Keratinocyte (primary cell): ENCODE measurements at regions not wholly inside any gene's neighbourhood (a gene's known extent, or its start where the extent isn't known, plus 50 kb on each side); places are given as distances from the start of the nearest gene placed in this dataset.

Experiments
- DNase-seq: peaks from one replicate; pipeline ENCODE4 v3.0.0-alpha.2; 2011; ENCODE audit warnings: low read depth, missing footprints, low spot score
- FAIRE-seq: peaks from 2 replicates; lab custom pipeline; 2011; peaks lifted over from hg19 to GRCh38; lab: Jason Lieb, UNC
- H2AFZ ChIP-seq: 2 replicates; pipeline ENCODE4 v1.6.0; 2012; ENCODE audit warnings: low read length, control low read depth, inconsistent platforms; ENCODE audit not compliant: control insufficient read depth
- H3K27ac ChIP-seq: 2 replicates; pipeline ENCODE4 v1.5.1; 2011; ENCODE audit warnings: low read length; ENCODE audit not compliant: control insufficient read depth, insufficient read depth
- H3K27me3 ChIP-seq: 3 replicates; pipeline ENCODE4 v1.6.0; 2011; ENCODE audit warnings: low read length; ENCODE audit not compliant: control insufficient read depth, insufficient read depth; ENCODE audit errors: extremely low read depth
- H3K36me3 ChIP-seq, 2 experiments: 2 replicates in 1 of 2; 3 replicates in 1 of 2; pipeline ENCODE4 v1.5.1; 2011; ENCODE audit warnings: low read length in 2 of 2, mild to moderate bottlenecking in 1 of 2; ENCODE audit not compliant: control insufficient read depth in 2 of 2, insufficient read depth in 2 of 2; ENCODE audit errors: extremely low read depth in 1 of 2
- H3K4me1 ChIP-seq: 3 replicates; pipeline ENCODE4 v1.5.1; 2011; ENCODE audit warnings: low read length; ENCODE audit not compliant: control insufficient read depth, insufficient read depth; ENCODE audit errors: extremely low read depth
- H3K4me2 ChIP-seq: 3 replicates; pipeline ENCODE4 v1.6.0; 2011; ENCODE audit warnings: low read depth, low read length; ENCODE audit not compliant: control insufficient read depth, insufficient read depth; ENCODE audit errors: extremely low read depth
- H3K4me3 ChIP-seq, 3 experiments: fragments of 200-600 bp in 1 of 3; sonication (generic) in 1 of 3; 2 replicates in 2 of 3; 3 replicates in 1 of 3; pipeline ENCODE4 v1.5.1; 2011 to 2016; ENCODE audit warnings: low read length in 3 of 3, mild to moderate bottlenecking in 3 of 3, control low read depth in 2 of 3, inconsistent platforms in 1 of 3, low read depth in 1 of 3, mixed read lengths in 1 of 3, mixed run types in 1 of 3, moderate library complexity in 1 of 3; ENCODE audit not compliant: control insufficient read depth in 2 of 3, insufficient read depth in 2 of 3; ENCODE audit errors: extremely low read depth in 1 of 3
- H3K79me2 ChIP-seq: 2 replicates; pipeline ENCODE4 v1.6.0; 2012; ENCODE audit warnings: low read length; ENCODE audit not compliant: control insufficient read depth, insufficient read depth
- H3K9ac ChIP-seq: 3 replicates; pipeline ENCODE4 v1.6.0; 2011; ENCODE audit warnings: low read length; ENCODE audit not compliant: control insufficient read depth, insufficient read depth; ENCODE audit errors: extremely low read depth
- H3K9me1 ChIP-seq: 3 replicates; pipeline ENCODE4 v1.6.0; 2011; ENCODE audit warnings: low read length; ENCODE audit not compliant: control insufficient read depth, insufficient read depth; ENCODE audit errors: extremely low read depth
- H3K9me3 ChIP-seq: 2 replicates; pipeline ENCODE4 v1.5.1; 2012; ENCODE audit warnings: low read depth, low read length; ENCODE audit not compliant: control insufficient read depth
- H4K20me1 ChIP-seq: 3 replicates; pipeline ENCODE4 v1.6.0; 2011; ENCODE audit warnings: low read length; ENCODE audit not compliant: control insufficient read depth, insufficient read depth; ENCODE audit errors: extremely low read depth
- EZH2 ChIP-seq: IDR thresholded peaks from one replicate; pipeline ENCODE4 v1.6.1; 2012; ENCODE audit warnings: inconsistent platforms, mild to moderate bottlenecking, low read length, moderate library complexity
- dilution Hi-C: fragments of 300-500 bp; cut with MboI; formaldehyde crosslinking; loops from one replicate; pipeline ENCODE4 v1.7.0; 2020; ENCODE audit warnings: low sequenced_read_pairs; ENCODE audit not compliant: extremely low pct_ligation_motif_present
- TF ChIP-seq, protein P1 (sequence below), 3 experiments: IDR thresholded peaks in 1 of 3; conservative IDR thresholded peaks in 1 of 3; optimal IDR thresholded peaks in 1 of 3; 2 replicates in 2 of 3; 3 replicates in 1 of 3; pipeline versions ENCODE3 to v1.5.1; 2011; ENCODE audit warnings: low read length in 3 of 3, mild to moderate bottlenecking in 3 of 3, moderate library complexity in 2 of 3, control low read depth in 1 of 3, inconsistent platforms in 1 of 3; ENCODE audit not compliant: insufficient read depth in 2 of 3; ENCODE audit errors: extremely low read depth in 1 of 3

DNA sequence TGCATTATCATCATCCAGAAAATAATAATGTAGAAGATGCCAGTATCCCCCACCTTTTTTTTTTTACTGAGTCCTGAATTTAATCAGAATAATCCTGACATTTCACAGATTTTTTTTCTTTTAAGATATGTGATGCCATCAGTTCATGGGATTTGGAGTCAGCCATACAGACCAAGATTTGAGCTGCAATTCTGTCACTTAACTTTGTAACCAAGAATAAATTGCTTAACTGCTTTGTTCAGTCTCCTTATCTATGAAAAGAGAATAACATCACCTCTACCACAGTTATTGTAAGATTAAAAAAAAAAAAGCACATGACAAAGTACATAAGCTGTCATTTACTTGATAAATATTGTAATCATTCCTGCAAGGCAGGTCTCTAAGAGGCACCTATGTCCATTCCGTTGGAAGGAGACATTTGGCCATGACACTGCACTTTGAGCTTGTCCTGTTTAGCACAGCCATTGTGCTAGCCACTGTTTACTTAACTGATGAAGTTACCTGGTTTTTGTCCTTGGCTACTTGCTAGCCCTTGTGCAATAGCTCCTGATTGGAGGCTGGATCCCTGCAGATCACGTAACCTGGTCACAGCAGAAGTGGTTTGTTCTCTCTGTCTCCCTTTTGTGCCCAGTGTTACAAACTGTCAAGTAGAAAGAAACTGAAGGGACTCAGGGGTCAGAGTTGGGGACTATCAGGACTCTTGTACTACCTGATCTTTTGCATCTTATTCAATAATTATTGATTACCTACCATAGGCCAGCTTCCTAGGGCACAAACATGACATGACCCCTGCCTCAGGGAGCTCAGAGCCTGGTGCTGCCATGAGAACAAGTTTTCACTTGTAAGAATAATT is 306.0 kb downstream of the WDR72 start:
- H3K27ac ChIP-seq = no peak overlapping the region
- no peak overlapping the region for H2AFZ ChIP-seq
- no peak overlapping the region for H3K4me3 ChIP-seq
- TF ChIP-seq EZH2 = no peak
- TF ChIP-seq, protein P1, sequence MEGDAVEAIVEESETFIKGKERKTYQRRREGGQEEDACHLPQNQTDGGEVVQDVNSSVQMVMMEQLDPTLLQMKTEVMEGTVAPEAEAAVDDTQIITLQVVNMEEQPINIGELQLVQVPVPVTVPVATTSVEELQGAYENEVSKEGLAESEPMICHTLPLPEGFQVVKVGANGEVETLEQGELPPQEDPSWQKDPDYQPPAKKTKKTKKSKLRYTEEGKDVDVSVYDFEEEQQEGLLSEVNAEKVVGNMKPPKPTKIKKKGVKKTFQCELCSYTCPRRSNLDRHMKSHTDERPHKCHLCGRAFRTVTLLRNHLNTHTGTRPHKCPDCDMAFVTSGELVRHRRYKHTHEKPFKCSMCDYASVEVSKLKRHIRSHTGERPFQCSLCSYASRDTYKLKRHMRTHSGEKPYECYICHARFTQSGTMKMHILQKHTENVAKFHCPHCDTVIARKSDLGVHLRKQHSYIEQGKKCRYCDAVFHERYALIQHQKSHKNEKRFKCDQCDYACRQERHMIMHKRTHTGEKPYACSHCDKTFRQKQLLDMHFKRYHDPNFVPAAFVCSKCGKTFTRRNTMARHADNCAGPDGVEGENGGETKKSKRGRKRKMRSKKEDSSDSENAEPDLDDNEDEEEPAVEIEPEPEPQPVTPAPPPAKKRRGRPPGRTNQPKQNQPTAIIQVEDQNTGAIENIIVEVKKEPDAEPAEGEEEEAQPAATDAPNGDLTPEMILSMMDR (optimal IDR thresholded peaks at IDR 0.05 in 1 of 3, IDR thresholded peaks at IDR 0.05 in 1 of 3, conservative IDR thresholded peaks at IDR 0.05 in 1 of 3; ENCODE audit: extremely low read depth in 1 of 3, insufficient read depth in 2 of 3, low read length in 3 of 3) = no peak
- FAIRE-seq (no peak), DNase-seq (no peak)
- H4K20me1 ChIP-seq = no peaks in the 10 kb centered on the region
- no peaks in the 10 kb centered on the region for H3K27me3 ChIP-seq
- no peaks in the 10 kb centered on the region for H3K9me3 ChIP-seq
- H3K4me2 ChIP-seq = no peak overlapping the region
- no peaks in the 10 kb centered on the region for H3K36me3 ChIP-seq
- dilution Hi-C loops = no loop called here
- H3K9ac ChIP-seq = no peak overlapping the region
- no peaks in the 10 kb centered on the region for H3K4me1 ChIP-seq
- H3K9me1 ChIP-seq = no peaks in the 10 kb centered on the region
- no peaks in the 10 kb centered on the region for H3K79me2 ChIP-seq

DNA sequence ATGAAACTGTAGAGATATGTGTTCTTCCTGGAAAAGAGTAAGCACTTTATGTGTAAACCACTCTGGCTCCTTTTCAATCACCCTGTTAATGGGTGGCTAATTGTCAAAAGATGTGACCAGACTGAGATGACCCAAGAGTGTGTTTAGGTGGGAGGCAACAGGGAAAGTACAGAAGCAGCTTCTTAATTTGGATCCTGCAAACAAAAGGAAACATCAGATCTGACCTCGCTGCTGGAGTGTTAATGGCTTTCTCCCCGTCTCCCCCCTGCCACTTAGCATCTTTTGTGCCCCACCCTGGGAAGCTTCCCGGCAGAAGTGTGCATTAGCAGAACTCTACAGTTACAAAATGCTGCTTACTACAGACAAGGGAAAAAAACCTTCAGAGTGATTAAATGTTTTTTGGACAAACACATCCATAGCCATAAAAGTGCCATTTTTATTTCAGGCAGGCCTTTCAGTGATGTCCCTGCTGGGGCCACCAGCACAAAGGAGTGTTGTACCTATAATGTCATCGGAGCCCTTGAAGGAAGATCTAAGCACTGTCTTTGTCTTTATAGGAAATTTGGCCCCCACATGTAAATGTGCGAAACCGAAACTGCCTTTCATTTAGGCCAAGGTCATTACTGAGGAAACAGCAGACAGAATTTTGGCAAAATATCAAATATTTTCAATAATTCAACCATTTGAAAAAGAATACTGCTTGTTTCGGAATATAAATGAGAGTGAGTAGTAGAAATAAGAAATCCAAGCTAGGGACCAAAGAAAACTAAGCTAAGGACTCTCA is 311.0 kb downstream of the WDR72 start:
- H3K36me3 ChIP-seq = no peaks in the 10 kb centered on the region
- no peak overlapping the region for H3K4me3 ChIP-seq
- no peaks in the 10 kb centered on the region for H3K79me2 ChIP-seq
- DNase-seq (no peak), FAIRE-seq (no peak)
- dilution Hi-C loops = no loop called here
- H3K4me1 ChIP-seq = no peaks in the 10 kb centered on the region
- no peak for TF ChIP-seq EZH2
- TF ChIP-seq, protein P1 (optimal IDR thresholded peaks at IDR 0.05 in 1 of 3, IDR thresholded peaks at IDR 0.05 in 1 of 3, conservative IDR thresholded peaks at IDR 0.05 in 1 of 3; ENCODE audit: extremely low read depth in 1 of 3, insufficient read depth in 2 of 3, low read length in 3 of 3) = no peak
- no peaks in the 10 kb centered on the region for H3K9me3 ChIP-seq
- H3K9me1 ChIP-seq = no peaks in the 10 kb centered on the region
- H3K27me3 ChIP-seq = no peaks in the 10 kb centered on the region
- H3K27ac ChIP-seq = no peak overlapping the region
- no peaks in the 10 kb centered on the region for H4K20me1 ChIP-seq
- no peak overlapping the region for H3K9ac ChIP-seq
- no peak overlapping the region for H2AFZ ChIP-seq
- H3K4me2 ChIP-seq = no peak overlapping the region
